ENCODE measurements at regions not wholly inside any gene's neighbourhood (a gene's known extent, or its start where the extent isn't known, plus 50 kb on each side); places are given as distances from the start of the nearest gene placed in this dataset.
"Not testable (repeated sequence)": the region's sequence is repeated elsewhere in the genome, so short reads cannot be mapped to it uniquely, and the experiment has no call there.

DNA sequence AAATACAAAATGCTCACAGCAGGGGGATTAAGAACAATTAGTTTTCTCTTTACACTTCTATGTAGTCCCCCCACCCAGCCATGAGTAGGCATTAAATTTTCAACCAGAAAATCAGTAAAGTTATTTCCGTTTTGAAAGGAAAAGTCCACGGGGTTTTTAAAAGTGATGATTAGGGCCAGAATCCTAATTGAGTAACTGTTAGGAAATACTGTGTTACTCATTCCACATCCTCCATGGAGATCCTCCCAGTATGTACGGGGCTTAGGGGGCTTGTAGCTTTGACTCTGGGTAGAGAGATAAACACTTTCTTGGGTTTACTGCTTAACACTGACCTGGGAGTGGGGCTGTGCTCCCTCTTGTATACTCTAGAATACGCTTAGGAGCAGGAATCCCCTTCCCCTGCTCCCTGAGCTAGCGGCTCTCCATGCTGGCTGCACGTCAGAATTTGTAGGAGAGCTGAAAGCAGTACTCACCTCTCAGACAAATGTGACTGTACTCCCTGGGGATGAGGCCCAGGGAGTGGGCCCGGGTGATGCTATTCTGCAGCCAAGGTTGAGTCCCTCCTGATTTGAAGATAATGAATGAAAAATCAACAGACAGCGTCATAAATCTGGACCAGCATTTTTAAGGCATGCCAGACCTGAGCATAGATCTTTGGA is 100.5 kb downstream of the SLC4A3 start:
- DNase-seq: no peak

GRCh38 chr2:219728991-219729487 is 101.6 kb downstream of the SLC4A3 start:
- DNase-seq: no peak

- DNase-seq: no peak
Observed at GRCh38 chr2:219731173-219731572, 103.7 kb downstream of the SLC4A3 start.

DNA sequence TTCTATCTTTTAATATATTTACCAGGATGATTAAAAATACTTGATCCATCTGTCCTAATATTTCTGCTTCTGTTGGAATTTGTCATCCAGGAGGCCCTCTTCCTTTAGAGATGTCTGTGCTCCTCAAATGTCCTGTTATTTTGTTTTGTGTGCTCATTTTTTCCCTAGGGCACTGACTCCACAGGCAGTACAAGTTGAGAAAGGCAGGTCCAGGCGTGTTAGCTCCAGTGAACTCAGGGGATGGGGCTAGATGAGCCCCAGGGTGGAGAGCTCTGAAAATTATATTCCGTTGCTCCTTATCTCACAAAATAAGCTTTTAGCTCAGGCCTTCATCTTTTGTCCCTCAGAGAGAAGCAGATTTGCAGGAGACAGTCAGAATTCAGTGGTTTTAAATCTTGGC is 105.7 kb downstream of the SLC4A3 start:
- DNase-seq: no peak

DNA sequence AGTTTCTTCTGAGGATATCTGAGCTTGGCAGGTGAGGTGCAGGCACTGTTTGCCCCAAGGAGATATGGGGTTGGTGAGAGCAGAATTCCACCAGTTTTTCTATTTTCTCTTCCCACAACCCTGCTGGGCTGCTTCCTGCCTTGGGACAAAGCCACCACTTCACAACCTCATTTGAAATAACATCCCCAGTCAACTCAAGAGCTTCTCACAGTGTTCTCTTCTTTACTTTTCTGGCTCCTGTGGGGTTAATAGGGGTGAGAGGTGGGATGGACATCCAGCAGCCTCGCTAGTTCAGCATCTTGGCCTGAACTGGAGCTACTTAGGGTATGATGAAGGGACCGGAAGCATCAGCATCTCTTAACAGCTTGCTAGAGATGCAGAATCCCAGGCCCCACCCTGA is 106.3 kb downstream of the SLC4A3 start:
- no peak for DNase-seq

DNA sequence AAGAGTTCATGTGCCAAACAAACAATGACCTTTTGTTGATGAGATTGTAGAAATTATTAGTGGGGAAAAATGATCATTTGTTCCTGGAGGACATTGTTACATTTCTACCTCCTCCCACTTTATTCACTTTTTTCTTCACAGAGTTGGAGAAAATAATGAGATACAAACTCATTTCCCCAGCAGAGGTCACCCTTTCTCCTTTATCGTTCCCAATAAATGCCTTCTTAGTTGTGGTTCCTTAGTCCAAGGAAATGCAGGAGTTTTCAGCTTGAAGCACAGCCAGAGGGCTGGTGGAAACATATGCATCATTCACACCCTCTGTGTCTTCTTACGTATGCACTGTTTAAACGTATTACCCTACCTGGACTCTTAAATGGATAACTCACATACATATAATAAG is 108.8 kb downstream of the SLC4A3 start:
- DNase-seq: no peak

- no peak for DNase-seq
Observed at GRCh38 chr2:219737270-219737691, 109.9 kb downstream of the SLC4A3 start.

DNA sequence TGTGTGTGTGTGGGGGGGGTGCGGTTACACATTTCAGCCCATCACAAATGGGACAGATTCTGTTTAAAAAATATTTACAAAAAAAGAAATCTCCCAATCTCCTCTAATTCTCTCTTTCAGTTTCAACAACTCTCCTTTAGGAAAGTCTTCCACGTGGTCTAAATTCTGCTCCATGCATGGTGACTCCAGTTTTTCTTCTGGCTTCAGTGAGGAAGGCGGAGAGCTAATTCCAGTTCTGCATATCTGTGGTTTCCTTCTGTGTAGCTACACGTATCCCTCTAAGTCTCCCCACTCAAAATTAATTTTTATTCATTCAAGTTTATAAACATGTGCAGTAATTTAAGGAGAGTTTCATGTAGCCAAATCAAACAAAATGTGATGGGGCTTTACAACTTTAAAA is 111.6 kb downstream of the SLC4A3 start:
- DNase-seq: no peak

DNA sequence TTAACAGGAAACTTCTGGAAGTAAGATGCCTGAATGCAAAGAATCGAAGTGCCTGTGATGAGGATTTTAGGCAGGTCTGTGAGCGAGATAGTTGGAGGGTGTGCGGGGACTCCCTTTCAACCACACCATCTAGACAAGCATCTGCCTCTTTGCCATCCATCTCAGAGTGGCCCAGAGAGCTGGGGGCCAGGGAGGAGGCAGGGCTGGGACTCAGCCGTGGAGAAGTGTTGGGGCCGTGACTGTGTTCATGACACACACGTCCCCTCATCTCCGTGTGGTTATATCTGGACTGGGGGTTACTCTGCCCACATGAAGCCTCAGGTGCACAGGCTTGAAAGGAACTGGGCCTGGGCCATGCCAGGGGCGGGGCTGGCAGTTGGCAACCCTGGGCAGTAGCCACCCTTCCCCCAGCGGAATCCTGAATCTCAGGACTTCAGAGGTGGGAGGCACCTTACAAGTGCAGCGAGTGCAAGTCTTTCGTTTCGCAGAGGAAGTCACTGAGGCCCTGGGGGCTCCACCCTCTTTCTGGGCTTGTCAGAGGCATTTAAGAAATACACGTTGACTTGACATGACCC is 112.5 kb downstream of the SLC4A3 start:
- no peak for DNase-seq

DNA sequence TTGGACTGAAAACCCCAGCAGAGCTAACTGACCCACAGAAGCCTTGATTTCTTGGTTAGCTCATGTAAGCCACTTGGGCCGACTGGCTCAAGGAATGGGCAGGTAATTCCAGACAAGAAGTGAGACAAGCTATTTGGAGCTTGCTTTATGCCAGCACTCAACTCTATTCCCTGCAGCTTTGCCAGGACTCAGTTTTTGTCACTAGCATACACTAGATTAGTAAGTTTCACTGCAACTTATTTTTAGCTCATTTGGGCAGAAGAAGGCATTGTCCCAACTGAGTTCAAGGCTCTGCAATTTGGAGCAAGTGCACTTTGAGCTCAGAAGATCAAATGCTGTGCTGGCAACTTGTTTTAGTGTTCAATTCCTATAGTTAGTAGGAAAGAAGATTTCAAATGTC is 116.1 kb downstream of the SLC4A3 start:
- no peak for DNase-seq

GRCh38 chr2:219744066-219744465 is 116.6 kb downstream of the SLC4A3 start:
- DNase-seq: no peak

GRCh38 chr2:219744600-219744999 is 117.2 kb downstream of the SLC4A3 start:
- DNase-seq: no peak

- no peak for DNase-seq
Observed at GRCh38 chr2:219747637-219748036, 120.2 kb downstream of the SLC4A3 start.

GRCh38 chr2:219748671-219749570 is 121.5 kb downstream of the SLC4A3 start:
- no peak for DNase-seq

GRCh38 chr2:219751121-219751520 is 123.7 kb downstream of the SLC4A3 start:
- DNase-seq: not testable (repeated sequence)

DNA sequence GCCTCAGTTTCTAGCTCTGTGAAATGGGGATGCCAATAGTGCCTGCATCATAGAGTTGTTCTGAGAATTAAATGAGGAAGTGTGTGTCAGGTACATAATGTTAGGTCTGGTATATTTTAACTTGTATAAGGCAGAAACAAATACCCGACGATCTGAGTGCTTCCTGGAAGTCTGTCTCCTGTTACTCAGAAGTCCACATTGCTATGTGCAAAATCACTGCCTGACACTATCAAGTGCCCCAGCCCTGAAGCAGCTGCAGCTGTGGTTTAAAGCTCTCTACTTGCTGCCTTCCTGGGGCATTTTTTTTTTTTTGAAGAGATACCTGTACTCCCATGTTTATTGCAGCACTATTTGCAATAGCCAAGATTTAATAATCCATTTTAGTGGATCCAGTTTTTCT is 125.3 kb downstream of the SLC4A3 start:
- DNase-seq: no peak

DNA sequence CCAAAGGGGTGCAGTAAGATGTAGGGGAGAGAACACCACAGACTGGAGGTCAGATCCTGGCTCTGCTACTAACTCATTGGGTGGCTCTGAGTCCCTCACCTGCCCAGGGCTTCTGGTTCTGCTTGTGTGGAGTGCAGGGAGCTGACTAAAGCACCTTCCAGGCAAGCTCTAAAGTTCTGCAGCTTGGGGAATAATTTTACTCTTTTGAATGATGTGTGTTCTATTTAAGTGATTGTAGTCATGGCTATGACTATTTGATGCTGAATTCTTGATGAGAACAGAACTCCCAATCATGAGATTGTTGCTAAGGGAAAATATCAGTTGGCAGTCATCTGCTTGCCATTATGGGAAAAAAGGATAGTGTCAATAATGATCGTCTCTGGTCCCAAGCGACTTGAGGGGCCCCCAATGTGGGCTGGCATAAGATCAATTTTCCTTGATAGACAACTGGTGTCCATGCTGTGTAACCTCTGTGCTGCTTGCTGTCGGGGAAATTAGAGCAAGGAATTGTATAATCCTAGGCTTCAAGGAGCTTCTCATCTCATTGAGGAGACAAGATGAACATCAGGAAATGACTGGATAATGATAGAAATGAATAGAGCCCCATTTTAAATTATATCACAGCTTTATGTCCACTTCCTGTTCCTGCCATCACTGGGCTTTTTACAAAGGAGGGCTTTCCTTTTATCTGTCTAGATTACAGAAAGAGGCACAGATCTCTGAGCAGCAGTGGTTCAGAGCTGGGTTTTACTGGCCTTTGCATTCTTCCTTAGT is 131.7 kb downstream of the SLC4A3 start:
- no peak for DNase-seq

- DNase-seq: no peak
Observed at GRCh38 chr2:219759801-219760200, 132.4 kb downstream of the SLC4A3 start.

DNA sequence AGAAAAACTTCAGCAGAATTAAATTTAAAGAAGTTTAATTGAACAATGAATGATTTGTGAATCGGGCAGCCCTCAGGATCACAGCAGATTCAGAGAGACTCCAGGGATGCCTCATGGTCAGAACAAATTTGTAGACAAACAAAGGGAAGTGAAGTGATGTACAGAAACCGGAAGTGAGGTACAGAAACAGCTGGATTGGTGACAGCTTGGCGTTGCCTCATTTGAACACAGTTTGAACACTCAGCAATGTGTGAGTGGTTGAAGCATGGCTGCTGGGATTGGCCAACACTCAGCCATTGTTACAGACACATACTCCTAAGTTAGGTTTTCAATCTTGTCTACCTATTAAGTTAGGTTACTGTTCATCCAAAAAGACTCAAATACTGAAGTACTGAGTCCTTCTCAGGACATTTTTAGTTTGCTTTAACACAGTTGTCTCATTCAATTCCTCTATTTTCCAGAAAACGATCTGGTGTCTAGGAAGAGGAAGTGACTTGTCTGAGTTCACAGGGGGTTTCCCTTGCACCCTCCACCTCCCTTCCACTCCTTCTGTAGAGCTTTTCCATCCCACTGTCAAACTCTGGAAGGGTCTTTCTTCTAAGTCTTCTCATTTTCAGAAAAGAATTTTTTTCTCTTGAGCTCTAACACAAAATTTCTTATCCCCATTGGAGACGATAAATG is 137.9 kb downstream of the SLC4A3 start:
- no peak for DNase-seq

GRCh38 chr2:219766658-219767057 is 139.2 kb downstream of the SLC4A3 start:
- no peak for DNase-seq

GRCh38 chr2:219769090-219769910 is 141.9 kb downstream of the SLC4A3 start:
- DNase-seq: no peak

All from activated T-cell treated with anti-CD3 and anti-CD28 coated beads, Interleukin-2, amount 50 U/mL, for 1 hour (primary cell).